ENCODE measurements at regions not wholly inside any gene's neighbourhood (a gene's known extent, or its start where the extent isn't known, plus 50 kb on each side); places are given as distances from the start of the nearest gene placed in this dataset.
"Not testable (repeated sequence)": the region's sequence is repeated elsewhere in the genome, so short reads cannot be mapped to it uniquely, and the experiment has no call there.

DNA sequence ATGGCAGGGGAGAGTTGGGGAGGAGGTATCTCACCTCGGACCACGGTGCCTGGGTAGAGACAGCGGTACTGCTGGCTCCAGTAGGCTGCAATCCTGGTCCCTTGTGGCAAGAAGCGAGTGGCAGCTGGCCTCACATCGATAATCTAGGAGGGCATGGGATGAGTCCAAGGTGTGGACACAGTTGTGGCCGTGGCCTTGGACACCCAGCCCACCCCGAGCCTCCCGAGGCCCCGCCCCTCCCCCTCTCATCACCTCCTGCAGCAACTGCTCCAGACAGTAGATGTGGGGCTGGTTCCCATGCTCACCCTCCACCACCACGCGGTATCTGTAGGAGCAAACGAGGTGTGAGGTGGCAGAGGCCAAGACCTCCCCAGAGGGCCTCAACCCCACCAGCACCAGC lies 418.6 kb upstream of the ZNF722 start:
- not testable (repeated sequence) for H4K20me1 ChIP-seq (ENCODE audit: insufficient read depth, poor library complexity, severe bottlenecking); H3K79me2 ChIP-seq; H3K27me3 ChIP-seq; H3K27ac ChIP-seq; H3K4me2 ChIP-seq; H2AFZ ChIP-seq; H3K9me2 ChIP-seq (replicated peaks; ENCODE audit: insufficient read depth); H3K4me3 ChIP-seq; DNase-seq (ENCODE audit: low spot score); H3K36me3 ChIP-seq (replicated peaks; ENCODE audit: insufficient read depth, low read depth); H3K9me3 ChIP-seq (ENCODE audit: low read depth); H3K4me1 ChIP-seq (ENCODE audit: insufficient read depth)
- WGBS (ENCODE audit: low lambda C conversion rate, missing lambda C conversion rate): 79% methylated on average over 11 of the region's 12 CpGs

DNA sequence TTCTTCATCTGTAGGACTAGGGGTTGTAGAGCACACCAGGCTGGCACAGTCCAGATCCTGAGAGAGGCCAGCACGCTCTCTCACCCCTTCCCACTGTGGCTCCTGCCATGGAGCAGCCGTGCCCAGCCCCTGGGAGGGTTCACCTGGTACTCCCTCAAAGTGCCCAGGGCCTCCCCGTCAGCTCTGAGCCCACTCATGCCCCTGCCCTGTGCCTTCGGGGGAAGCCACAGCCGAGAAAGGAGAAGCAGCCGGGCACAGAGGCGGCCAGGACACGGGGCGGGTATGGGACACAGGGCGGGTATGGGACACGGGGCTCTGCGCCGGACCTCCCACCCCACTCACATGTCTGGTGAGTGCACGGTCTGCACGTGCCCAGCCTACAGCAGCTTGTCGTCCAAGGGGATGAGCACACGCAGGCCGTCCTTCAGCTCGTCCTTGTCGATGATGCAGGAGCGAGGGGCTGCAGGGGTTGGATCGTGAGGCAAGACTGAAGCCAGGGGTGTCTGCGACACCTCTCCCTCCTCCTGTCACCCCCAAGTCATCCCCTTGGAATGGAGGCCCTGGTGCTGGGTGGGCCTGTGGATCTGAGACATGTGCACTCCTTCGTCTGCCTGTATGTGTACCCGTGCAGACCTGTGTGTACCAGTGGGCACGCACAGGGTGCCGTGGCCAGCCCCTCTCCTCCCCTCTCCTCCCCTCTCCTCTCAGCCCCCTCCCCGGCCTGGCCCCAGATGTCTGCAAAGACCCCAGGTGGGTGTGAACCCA lies 417.9 kb upstream of the ZNF722 start:
- H4K20me1 ChIP-seq (ENCODE audit: insufficient read depth, poor library complexity, severe bottlenecking); H3K4me2 ChIP-seq; H3K9me3 ChIP-seq (ENCODE audit: low read depth); DNase-seq (ENCODE audit: low spot score); H3K27ac ChIP-seq; H3K27me3 ChIP-seq; H3K4me3 ChIP-seq; H3K4me1 ChIP-seq (ENCODE audit: insufficient read depth); H2AFZ ChIP-seq; H3K79me2 ChIP-seq; H3K9me2 ChIP-seq (replicated peaks; ENCODE audit: insufficient read depth); H3K36me3 ChIP-seq (replicated peaks; ENCODE audit: insufficient read depth, low read depth): not testable (repeated sequence)
- 89% methylated on average over 27 of the region's 28 CpGs for WGBS (ENCODE audit: low lambda C conversion rate, missing lambda C conversion rate)

DNA sequence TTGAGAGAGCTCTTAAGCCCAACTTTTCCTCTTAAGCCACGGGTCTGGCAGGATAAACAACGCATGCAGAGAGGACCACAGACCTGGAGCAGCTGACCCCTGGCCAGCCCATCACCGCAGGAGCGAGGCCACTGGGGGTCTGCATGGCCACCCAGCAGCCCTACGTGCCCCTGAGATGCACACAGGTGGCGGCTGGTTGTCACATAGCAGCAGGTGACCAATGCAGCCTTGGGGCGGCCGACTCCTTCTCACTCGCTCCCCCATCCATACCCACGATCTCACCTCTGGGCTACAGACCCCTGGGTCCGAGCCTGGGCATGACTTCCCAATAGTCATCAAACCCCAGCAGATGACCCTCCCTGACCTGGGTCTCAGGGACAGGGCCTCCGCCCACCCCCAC lies 415.9 kb upstream of the ZNF722 start:
- H3K9me2 ChIP-seq (replicated peaks; ENCODE audit: insufficient read depth); H3K27me3 ChIP-seq; DNase-seq (ENCODE audit: low spot score); H4K20me1 ChIP-seq (ENCODE audit: insufficient read depth, poor library complexity, severe bottlenecking); H3K79me2 ChIP-seq; H3K27ac ChIP-seq; H2AFZ ChIP-seq; H3K36me3 ChIP-seq (replicated peaks; ENCODE audit: insufficient read depth, low read depth); H3K4me2 ChIP-seq; H3K9me3 ChIP-seq (ENCODE audit: low read depth); H3K4me3 ChIP-seq; H3K4me1 ChIP-seq (ENCODE audit: insufficient read depth): not testable (repeated sequence)
- WGBS (ENCODE audit: low lambda C conversion rate, missing lambda C conversion rate): 94% methylated on average over 9 of the region's 12 CpGs

DNA sequence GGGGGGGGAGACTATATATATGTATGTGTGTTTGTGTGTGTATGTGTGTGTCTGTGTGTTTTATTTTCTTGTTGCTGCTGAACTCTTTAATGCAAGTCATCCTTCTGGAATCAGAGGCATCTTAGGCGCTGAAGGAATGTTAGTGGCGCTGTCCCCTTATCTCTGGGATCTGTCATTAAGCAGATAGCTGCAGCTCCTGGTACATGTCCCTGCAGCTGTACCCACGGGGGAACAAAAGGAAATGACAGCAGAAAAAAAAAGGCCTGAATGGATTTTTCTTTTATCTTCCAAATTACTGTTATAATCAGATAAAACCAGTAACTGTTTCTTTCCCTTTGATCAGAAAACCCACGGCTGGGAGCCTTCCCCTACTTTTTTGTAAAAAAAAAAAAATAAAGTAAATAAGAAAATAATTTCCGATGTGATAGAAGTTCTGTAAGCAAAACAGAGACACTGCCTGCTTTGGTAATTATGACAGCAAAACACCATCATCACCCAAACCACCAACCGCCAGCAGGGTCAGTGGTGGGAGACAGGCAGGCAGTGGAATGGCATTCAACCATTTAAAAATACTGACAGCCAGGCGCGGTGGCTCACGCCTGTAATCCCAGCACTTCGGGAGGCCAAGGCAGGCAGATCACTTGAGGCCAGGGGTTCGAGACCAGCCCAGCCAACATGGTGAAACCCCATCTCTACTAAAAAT lies 411.3 kb upstream of the ZNF722 start:
- H2AFZ ChIP-seq; H4K20me1 ChIP-seq (ENCODE audit: insufficient read depth, poor library complexity, severe bottlenecking); H3K27ac ChIP-seq; H3K27me3 ChIP-seq; H3K9me3 ChIP-seq (ENCODE audit: low read depth); H3K4me2 ChIP-seq; DNase-seq (ENCODE audit: low spot score); H3K4me3 ChIP-seq; H3K4me1 ChIP-seq (ENCODE audit: insufficient read depth); H3K36me3 ChIP-seq (replicated peaks; ENCODE audit: insufficient read depth, low read depth); H3K9me2 ChIP-seq (replicated peaks; ENCODE audit: insufficient read depth); H3K79me2 ChIP-seq: not testable (repeated sequence)
- WGBS (ENCODE audit: low lambda C conversion rate, missing lambda C conversion rate): 72% methylated on average over 3 of the region's 11 CpGs

DNA sequence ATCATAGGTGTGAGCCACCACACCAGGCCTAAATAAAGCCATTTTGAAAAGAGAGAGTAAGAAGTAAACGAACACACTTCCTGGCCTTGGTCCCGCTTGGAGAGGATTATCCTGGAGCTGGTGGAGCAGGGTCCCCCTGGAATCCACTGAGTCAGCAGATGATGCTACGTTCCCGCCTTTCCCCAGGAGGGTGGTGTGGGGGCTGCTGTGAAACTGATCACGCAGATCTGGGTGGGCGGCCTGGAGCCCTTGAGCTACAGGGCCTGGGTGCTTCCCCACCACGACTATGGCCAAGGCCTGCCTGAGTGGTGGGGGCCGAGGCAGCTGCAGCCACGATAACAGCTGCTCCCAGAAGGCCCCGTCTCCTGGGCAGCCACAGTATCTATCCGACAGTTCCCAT lies 407.4 kb upstream of the ZNF722 start:
- H3K9me3 ChIP-seq (ENCODE audit: low read depth); H3K27me3 ChIP-seq; H2AFZ ChIP-seq; H3K4me2 ChIP-seq; H3K9me2 ChIP-seq (replicated peaks; ENCODE audit: insufficient read depth); H3K4me3 ChIP-seq; H3K4me1 ChIP-seq (ENCODE audit: insufficient read depth); H4K20me1 ChIP-seq (ENCODE audit: insufficient read depth, poor library complexity, severe bottlenecking); H3K79me2 ChIP-seq; H3K36me3 ChIP-seq (replicated peaks; ENCODE audit: insufficient read depth, low read depth); DNase-seq (ENCODE audit: low spot score); H3K27ac ChIP-seq: not testable (repeated sequence)
- WGBS (ENCODE audit: low lambda C conversion rate, missing lambda C conversion rate): 81% methylated on average over 7 of the region's 11 CpGs

DNA sequence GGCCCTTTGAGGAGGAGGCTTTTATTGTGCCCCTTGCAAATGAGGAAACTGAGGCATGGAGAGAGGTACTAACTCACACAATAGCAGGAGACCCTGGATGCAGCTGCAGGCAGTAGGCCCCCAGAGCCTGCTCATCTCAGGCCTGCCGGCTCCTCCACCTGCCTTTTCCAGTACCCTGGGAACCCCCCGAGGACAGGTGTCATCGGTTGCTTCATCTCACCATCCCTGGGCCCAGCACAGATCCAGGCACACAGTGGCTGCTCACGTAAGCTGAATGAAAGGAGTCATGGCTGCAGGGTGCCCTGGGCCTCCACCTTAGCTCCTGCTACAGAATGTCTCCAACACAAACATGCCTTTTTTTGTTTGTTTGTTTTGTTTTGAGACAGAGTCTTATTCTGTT lies 394.8 kb upstream of the ZNF722 start:
- not testable (repeated sequence) for H3K9me3 ChIP-seq (ENCODE audit: low read depth); H4K20me1 ChIP-seq (ENCODE audit: insufficient read depth, poor library complexity, severe bottlenecking); H2AFZ ChIP-seq; H3K36me3 ChIP-seq (replicated peaks; ENCODE audit: insufficient read depth, low read depth); H3K79me2 ChIP-seq; H3K27me3 ChIP-seq; H3K4me3 ChIP-seq; H3K27ac ChIP-seq; H3K4me2 ChIP-seq; DNase-seq (ENCODE audit: low spot score); H3K4me1 ChIP-seq (ENCODE audit: insufficient read depth); H3K9me2 ChIP-seq (replicated peaks; ENCODE audit: insufficient read depth)
- WGBS (ENCODE audit: low lambda C conversion rate, missing lambda C conversion rate): 85% methylated on average over 3 of the region's 4 CpGs

DNA sequence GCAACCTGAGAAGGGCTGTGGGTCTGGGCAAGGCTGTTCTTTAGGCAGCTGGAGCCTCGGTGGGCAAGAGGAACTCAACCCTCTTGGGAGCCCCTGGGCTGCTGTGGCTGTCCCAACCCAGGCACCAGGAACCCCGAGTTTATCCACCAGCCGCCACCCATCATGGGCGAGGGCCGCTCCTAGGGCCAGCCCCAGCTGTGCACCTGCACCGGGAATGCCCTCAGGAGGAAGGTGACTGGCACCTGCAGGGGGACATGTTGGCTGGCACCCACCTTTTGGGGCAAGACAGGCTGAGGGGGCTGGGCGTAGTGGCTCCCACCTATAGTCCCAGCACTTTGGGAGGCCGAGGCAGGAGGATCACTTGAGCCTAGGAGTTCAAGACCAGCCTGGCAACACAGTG lies 393.8 kb upstream of the ZNF722 start:
- not testable (repeated sequence) for H3K27ac ChIP-seq; DNase-seq (ENCODE audit: low spot score); H4K20me1 ChIP-seq (ENCODE audit: insufficient read depth, poor library complexity, severe bottlenecking); H3K4me3 ChIP-seq; H3K36me3 ChIP-seq (replicated peaks; ENCODE audit: insufficient read depth, low read depth); H2AFZ ChIP-seq; H3K4me1 ChIP-seq (ENCODE audit: insufficient read depth); H3K9me2 ChIP-seq (replicated peaks; ENCODE audit: insufficient read depth); H3K9me3 ChIP-seq (ENCODE audit: low read depth); H3K27me3 ChIP-seq; H3K4me2 ChIP-seq; H3K79me2 ChIP-seq
- WGBS (ENCODE audit: low lambda C conversion rate, missing lambda C conversion rate): 80% methylated on average over 6 of the region's 8 CpGs

DNA sequence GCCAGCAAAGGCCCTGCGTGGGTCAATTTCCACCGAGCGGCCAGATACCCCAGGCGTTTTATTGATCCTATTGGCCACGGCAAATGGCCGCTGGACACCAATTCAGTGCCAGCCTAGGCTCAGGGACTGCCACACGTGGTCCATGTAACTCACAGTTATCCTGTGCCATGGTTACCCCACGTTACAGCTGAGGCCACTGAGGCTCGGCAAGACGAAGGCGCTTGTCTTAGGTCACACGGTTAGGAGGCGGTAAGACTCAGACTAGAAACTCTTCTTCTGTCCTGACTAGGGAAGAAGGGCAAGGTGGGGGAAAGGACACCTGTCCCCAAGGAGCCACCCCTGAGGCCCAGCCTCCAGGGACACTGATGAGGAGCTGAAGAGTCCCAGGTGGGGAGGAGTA lies 381.1 kb upstream of the ZNF722 start:
- not testable (repeated sequence) for H3K27ac ChIP-seq; H3K79me2 ChIP-seq; DNase-seq (ENCODE audit: low spot score); H3K36me3 ChIP-seq (replicated peaks; ENCODE audit: insufficient read depth, low read depth); H3K4me1 ChIP-seq (ENCODE audit: insufficient read depth); H3K9me2 ChIP-seq (replicated peaks; ENCODE audit: insufficient read depth); H2AFZ ChIP-seq; H3K27me3 ChIP-seq; H3K4me3 ChIP-seq; H3K4me2 ChIP-seq; H4K20me1 ChIP-seq (ENCODE audit: insufficient read depth, poor library complexity, severe bottlenecking); H3K9me3 ChIP-seq (ENCODE audit: low read depth)
- 79% methylated on average over 8 of the region's 13 CpGs for WGBS (ENCODE audit: low lambda C conversion rate, missing lambda C conversion rate)

DNA sequence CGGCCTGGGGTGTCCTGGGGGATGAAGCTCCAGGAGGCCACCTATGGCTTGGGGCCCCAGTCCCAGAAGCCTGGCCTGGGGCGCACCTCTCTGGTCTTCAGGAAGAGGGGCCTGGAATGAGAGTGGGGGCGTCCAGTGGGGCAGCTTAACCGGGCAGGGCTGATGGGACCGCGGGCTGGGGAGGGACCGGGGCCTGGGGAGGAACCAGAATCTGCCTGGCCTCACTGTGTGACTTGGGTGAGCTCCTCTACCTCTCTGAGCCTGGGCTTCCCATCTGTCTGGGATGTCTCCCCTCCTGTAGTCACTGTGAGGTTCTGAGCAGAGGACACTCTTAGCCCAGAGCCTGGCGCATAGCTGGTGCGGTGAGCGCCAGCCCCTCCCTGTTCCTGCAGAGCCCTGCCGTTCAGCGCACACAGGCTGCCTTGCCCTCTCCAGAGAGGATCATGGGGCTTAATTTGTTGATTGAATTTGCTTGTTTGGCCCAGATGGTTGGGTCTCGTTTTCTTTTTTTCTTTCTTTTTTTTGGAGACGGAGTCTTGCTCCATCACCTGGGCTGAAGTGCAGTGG lies 378.4 kb upstream of the ZNF722 start:
- not testable (repeated sequence) for H3K9me3 ChIP-seq (ENCODE audit: low read depth); DNase-seq (ENCODE audit: low spot score); H3K4me1 ChIP-seq (ENCODE audit: insufficient read depth); H4K20me1 ChIP-seq (ENCODE audit: insufficient read depth, poor library complexity, severe bottlenecking); H3K27me3 ChIP-seq; H3K9me2 ChIP-seq (replicated peaks; ENCODE audit: insufficient read depth); H3K4me3 ChIP-seq; H3K36me3 ChIP-seq (replicated peaks; ENCODE audit: insufficient read depth, low read depth); H3K79me2 ChIP-seq; H2AFZ ChIP-seq; H3K4me2 ChIP-seq; H3K27ac ChIP-seq
- WGBS (ENCODE audit: low lambda C conversion rate, missing lambda C conversion rate): 100% methylated on average over 5 of the region's 14 CpGs
